H54 (cell line): ENCODE measurements at regions not wholly inside any gene's neighbourhood (a gene's known extent, or its start where the extent isn't known, plus 50 kb on each side); places are given as distances from the start of the nearest gene placed in this dataset.

Experiments used
- DNase-seq: peaks from one replicate; pipeline ENCODE4 v3.0.0; 2011; ENCODE audit warnings: low spot score, mixed read lengths; ENCODE audit not compliant: insufficient read length
- FAIRE-seq: peaks from 3 replicates; lab custom pipeline; 2011; peaks lifted over from hg19 to GRCh38; lab: Jason Lieb, UNC
- POLR2A ChIP-seq: IDR thresholded peaks from 2 replicates; pipeline ENCODE4 v1.6.1; 2011; ENCODE audit warnings: low read depth, mild to moderate bottlenecking, low read length

DNA sequence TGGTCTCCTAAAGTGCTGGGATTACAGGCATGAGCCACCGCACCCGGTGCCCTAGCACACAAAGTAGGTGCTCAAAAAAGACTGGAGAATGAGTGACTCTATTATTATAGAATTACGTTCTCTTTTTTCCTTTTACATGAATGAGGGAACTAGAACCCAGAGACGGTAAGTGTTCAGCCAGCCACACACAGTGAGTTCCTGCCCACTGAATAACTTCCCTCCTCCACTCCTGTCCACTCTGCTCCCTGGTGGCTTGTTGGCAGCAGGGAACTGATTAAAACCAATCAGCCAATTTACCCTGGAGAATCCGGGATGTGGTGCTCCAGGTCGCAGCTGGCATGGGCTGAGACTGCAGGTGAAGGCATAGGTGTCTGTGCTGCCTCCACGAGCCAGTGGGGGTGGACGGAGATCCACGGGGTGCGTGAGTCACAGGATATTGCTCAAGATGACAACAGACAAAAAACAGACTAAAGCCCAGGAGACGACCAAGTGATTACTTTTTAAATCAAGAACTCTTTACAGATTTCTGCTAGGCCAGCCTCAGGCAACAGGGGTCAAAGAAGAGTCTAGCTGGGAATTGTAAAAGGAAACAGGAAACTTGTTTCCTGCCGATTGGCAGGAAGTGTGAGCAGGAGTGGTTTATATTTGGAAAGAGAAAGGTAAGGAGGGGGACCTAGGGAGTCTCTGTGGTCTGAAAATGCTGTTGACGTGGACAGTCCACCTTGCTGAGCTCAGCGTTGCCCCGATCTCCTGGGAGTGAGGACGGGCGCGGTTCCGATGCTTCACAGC, 95.2 kb upstream of the TP53I11 start:
- no peak for FAIRE-seq
- no peak for TF ChIP-seq POLR2A
- DNase-seq, result peak; percentile 69

- FAIRE-seq (no peak), DNase-seq (no peak)
- TF ChIP-seq POLR2A, result no peak
Measured at GRCh38 chr11:45048313-45048841, 97.7 kb upstream of the TP53I11 start.

DNA sequence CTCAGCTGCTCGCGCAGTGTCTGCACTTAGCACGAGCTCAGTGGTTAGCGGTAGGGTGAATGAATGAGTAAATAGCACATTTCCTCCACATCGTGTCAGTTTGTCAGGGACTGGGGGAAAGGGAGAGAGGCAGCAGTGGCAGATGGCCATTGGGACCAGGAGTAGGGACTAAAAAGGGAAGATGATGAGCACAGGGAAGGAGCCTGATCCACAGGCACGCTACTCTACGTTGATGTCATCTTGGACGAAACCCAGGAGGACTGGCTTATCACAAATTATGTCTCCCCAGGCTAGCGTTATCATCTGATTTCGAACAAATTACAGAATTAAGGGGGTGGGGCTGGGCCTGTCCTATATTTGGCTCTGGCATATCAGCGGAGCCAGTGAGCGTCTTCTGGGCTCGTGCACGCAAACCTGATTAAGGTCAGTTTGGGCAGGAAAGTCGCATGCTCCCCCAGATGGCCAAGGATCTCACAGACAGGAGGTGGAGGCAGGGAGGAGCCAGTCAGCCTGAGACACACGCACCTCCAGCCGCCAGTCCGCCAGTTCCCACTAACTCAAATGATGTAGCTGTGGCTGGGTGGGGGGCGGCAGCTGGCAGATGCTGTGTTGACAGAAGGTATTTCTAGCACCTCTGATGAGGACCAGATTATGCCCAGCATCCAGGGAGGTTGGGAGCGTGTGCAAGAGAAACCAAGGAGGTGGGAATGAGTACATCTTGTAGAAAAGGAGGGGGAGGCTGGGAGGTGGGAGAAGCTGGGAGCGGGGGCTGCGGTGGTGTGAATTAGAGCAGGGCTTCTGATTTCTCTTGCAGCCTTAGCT, 97.4 kb upstream of the PRDM11 start:
- no peak for FAIRE-seq
- no peak for TF ChIP-seq POLR2A

GRCh38 chr11:45050111-45050510, 96.3 kb upstream of the PRDM11 start:
- no peak for DNase-seq
- FAIRE-seq, result no peak
- TF ChIP-seq POLR2A, result no peak

More for the DNA sequence above, 97.4 kb upstream of the PRDM11 start:
- DNase-seq, result no peak

- FAIRE-seq, result no peak
- no peak for TF ChIP-seq POLR2A
- no peak for DNase-seq
Measured at GRCh38 chr11:45051621-45052020, 94.8 kb upstream of the PRDM11 start.

GRCh38 chr11:45052361-45052760, 94.1 kb upstream of the PRDM11 start:
- FAIRE-seq (no peak), DNase-seq (no peak)
- TF ChIP-seq POLR2A, result no peak

DNA sequence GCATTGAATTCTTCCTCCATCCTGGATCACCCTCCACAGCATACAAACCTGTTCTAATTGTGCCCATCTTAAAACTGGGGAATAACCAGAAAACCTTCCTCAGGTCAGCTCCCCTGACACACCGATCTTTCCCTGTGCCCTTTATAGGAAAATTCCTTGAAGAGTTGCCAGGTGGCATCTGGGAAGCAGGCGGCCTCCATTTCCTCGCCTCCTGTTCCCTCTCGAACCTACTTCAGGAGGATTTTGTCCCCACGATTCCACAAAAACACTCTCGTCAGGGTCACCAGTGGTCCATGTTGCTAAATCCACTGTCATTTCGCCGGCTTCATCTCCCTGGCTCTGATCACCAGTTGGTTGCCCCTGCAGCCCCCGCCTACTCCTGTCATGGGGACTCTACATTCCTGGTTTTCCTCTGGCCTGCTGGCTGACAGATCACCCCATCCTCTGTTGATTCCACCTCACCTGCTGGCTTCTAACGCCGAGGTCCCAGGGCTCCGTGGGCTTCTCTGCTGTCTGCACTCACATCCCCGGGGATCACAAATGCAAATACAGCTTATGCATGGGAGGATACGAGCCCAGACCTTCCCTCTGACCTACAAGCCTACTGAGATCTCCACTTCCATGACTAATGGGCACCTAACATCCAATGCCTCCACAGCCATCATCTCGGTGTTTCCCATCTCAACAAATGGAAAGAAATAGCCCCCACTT, 92.5 kb upstream of the PRDM11 start:
- no peak for TF ChIP-seq POLR2A
- DNase-seq (no peak), FAIRE-seq (no peak)

DNA sequence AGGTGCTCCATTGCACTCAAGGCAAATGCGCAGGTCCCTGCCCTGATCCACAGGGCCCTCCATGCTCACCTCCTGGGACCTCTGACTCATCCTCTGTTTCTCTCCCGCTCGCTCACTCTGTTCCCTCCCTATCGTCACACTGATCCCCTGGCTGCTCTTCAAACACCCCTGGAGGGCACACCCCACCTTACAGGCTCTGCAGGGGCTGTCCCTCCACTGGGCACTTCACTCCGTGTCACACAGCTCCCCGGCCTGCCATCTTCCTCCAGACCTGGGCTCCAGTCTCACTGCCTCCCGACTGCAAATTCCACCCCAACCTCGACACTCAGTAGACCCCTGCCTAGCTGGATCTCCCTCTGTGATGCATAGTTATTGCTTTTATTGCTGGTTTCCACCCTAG, 91.5 kb upstream of the PRDM11 start:
- DNase-seq (no peak), FAIRE-seq (no peak)
- TF ChIP-seq POLR2A, result no peak

DNA sequence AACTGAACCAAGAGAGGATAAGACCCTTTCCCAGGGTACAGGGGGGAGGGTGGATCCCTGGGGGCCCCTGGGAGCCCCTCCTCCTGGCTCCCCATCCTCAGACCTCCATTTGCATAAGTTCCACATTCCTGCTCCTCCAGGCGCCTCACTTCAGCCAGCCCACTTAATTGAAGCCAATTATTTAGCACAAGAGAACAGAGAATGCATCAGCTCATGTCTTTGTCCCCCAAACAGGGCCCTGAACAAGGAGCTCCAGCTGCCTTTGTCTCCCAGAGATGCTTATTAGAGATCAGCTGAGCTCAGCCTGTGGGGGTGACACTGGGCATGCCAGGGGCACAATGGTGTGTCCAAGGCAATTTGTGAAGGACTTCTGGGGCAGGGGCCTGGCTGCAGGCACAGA, 89.9 kb upstream of the PRDM11 start:
- FAIRE-seq (no peak), DNase-seq (no peak)
- TF ChIP-seq POLR2A, result no peak

GRCh38 chr11:45057938-45058646, 88.3 kb upstream of the PRDM11 start:
- DNase-seq, result no peak
- TF ChIP-seq POLR2A, result no peak
- FAIRE-seq, result no peak

DNA sequence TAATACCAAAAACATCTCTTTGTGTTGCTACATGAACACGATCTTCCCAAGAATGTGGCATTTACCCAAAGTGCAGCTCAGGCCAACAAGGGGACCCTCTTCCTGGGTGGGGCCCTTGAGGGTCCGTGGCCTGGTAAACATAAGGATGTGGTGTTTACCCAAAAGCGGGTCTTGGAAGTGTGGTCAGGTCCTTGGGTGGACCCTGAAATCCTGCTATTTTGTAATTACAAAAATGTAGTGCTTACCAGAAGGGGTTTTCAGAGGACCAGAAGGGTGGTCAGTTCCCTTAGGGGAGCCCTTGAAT, 87.8 kb upstream of the PRDM11 start:
- DNase-seq, result no peak
- FAIRE-seq, result no peak
- TF ChIP-seq POLR2A, result no peak

DNA sequence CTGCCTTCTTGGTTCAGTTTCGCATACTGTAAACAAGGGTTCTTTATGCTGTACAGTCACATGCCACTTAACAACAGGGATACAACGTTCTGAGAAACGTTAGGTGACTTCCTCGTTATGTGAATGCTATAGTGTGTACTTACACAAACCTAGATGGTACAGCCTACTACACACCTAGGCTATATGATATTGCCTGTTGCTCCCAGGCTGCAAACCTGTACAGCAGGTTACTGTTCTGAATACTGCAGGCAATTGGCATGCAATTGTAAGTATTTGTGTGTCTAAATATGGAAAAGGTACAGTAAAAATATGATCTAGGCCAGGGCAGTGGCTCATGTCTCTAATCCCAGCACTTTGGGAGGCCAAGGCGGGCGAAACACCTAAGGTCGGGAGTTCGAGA, 85.7 kb upstream of the PRDM11 start:
- FAIRE-seq (no peak), DNase-seq (no peak)
- no peak for TF ChIP-seq POLR2A

- DNase-seq (no peak), FAIRE-seq (no peak)
- no peak for TF ChIP-seq POLR2A
Measured at GRCh38 chr11:45061641-45062040, 84.8 kb upstream of the PRDM11 start.
